Activated T-helper 2 cell treated with anti-CD3 and anti-CD28 coated beads, Interferon-gamma antibody, Interleukin-2, Interleukin-4, amounts not matched to agents 10 μg/mL and 5 μg/mL and 100 μg/mL, durations not matched to agents 14 hours and 24 hours and 36 hours (primary cell): ENCODE measurements at regions not wholly inside any gene's neighbourhood (a gene's known extent, or its start where the extent isn't known, plus 50 kb on each side); places are given as distances from the start of the nearest gene placed in this dataset.
"Not testable (repeated sequence)": the region's sequence is repeated elsewhere in the genome, so short reads cannot be mapped to it uniquely, and the experiment has no call there.

Experiments
- DNase-seq: peaks from one replicate; pipeline ENCODE4 v3.0.0; 2021; ENCODE audit warnings: low spot score
- H3K27ac Mint-ChIP-seq: one replicate; pipeline ENCODE4 v1.8.0; 2021; ENCODE audit warnings: mixed read lengths
- H3K27me3 Mint-ChIP-seq: one replicate; pipeline ENCODE4 v1.8.0; 2021; ENCODE audit warnings: low read depth, mixed read lengths
- H3K36me3 Mint-ChIP-seq: one replicate; pipeline ENCODE4 v1.8.0; 2021; ENCODE audit warnings: low read depth, mixed read lengths
- H3K4me1 Mint-ChIP-seq: one replicate; pipeline ENCODE4 v1.8.0; 2021; ENCODE audit warnings: low read depth, mixed read lengths
- H3K4me3 Mint-ChIP-seq: one replicate; pipeline ENCODE4 v1.8.0; 2021; ENCODE audit warnings: low read depth, mild to moderate bottlenecking, moderate library complexity, mixed read lengths
- H3K9me3 Mint-ChIP-seq: one replicate; pipeline ENCODE4 v1.8.0; 2021; ENCODE audit warnings: mixed read lengths
- intact Hi-C: fragments of 100-400 bp; cut with micrococcal nuclease; formaldehyde crosslinking; loops from one replicate; pipeline ENCODE4 v1.15.1; 2023

- H3K4me3 Mint-ChIP-seq = no peak overlapping the region
- intact Hi-C loops = no loop called here
- H3K27me3 Mint-ChIP-seq = no peaks in the 10 kb centered on the region
- no peaks in the 10 kb centered on the region for H3K9me3 Mint-ChIP-seq
- no peak for DNase-seq
- no peak overlapping the region for H3K27ac Mint-ChIP-seq
- no peaks in the 10 kb centered on the region for H3K4me1 Mint-ChIP-seq
- H3K36me3 Mint-ChIP-seq = no peaks in the 10 kb centered on the region
Observed at GRCh38 chr4:163679189-163679588, 184.7 kb downstream of the TMA16 start.

DNA sequence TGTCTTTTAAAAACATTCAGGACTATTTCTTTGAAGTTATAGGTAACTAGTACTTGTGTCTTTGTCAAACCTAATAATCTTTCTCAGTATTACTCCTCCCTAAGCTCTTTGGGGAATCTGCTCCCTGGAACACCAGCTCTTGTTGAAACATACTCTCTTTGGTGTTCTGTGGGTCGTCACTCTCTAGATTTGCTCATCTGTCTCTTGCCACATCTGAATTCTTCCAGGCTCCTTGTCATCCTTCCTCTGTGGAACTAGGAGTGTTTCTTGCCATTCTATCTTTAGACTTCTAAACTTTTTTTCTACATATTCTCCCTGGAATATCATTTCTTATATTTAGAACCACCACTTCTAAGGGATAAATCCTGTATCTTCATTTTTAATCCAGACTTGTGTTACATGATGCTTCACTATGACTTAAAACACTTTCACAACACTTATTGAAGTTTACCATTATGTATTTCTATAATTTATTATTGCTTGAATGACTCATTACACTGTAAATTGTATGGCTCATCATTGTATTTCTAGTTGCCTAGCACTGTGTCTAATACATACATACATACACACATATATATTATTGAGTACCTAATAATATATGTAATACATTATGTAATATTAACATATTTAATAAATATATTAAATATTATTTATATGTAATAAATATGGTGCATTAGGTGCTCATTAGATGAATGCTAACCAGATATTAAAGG, 186.1 kb downstream of the TMA16 start:
- intact Hi-C loops = loop anchor here (1.0 kb wide), 3 partner anchors 125 to 196 kb away; no protein-coding TSS in a partner anchor
- no peaks in the 10 kb centered on the region for H3K27me3 Mint-ChIP-seq
- H3K36me3 Mint-ChIP-seq = no peaks in the 10 kb centered on the region
- H3K9me3 Mint-ChIP-seq = no peaks in the 10 kb centered on the region
- H3K27ac Mint-ChIP-seq = no peak overlapping the region
- DNase-seq = no peak
- H3K4me3 Mint-ChIP-seq = no peak overlapping the region
- no peaks in the 10 kb centered on the region for H3K4me1 Mint-ChIP-seq

DNA sequence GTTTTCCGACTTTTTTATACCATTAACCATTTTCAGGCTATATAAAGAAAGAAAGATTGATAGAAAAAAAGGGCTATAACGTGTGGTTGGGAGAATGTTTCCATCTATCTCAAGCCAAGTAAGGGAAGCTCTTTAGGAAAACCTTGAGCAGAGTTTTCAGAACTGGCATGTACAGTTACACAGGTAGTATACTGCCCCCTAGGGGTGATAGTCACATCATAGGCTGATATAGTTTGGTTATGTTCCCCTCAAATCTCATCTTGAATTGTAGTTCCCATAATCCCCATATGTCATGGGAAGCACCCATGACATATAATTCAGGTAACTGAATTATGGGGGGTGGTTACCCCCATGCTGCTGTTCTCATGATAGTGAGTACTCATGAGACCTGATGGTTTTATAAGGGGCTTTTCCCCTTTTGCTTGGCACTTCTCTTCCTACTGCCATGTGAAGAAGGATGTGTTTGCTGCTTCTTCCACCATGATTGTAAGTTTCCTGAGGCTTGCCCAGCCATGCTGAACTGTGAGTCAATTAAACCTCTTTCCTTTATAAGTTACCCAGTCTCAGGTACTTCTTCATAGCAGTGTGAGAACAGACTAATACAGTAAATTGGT, 186.8 kb downstream of the TMA16 start:
- no peaks in the 10 kb centered on the region for H3K36me3 Mint-ChIP-seq
- no peak for DNase-seq
- H3K4me1 Mint-ChIP-seq = no peaks in the 10 kb centered on the region
- intact Hi-C loops = loop anchor here (1.0 kb wide), 3 partner anchors 126 to 197 kb away; no protein-coding TSS in a partner anchor
- H3K9me3 Mint-ChIP-seq = no peaks in the 10 kb centered on the region
- H3K27ac Mint-ChIP-seq = no peak overlapping the region
- no peaks in the 10 kb centered on the region for H3K27me3 Mint-ChIP-seq
- H3K4me3 Mint-ChIP-seq = no peak overlapping the region

- no peaks in the 10 kb centered on the region for H3K4me1 Mint-ChIP-seq
Observed at GRCh38 chr4:163688856-163689255, 194.4 kb downstream of the TMA16 start.

DNA sequence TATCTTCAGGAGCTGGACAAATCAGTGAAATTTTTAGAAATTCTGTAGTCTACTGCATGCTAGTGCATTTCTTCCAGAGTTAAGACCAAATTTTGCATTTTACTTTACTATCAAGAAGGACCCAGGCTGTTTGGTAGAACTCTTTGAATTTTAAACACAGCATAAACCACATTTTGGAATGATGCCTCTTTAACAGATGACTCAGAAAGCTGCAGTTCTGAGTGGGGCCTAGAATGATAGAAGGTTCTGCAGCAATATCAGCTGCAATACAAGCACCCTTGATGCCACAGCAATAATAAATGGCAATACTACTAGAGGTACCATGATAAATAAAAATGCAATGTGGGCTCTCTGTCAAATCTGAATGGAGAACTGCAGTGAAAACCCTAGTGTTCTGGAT, 198.7 kb downstream of the TMA16 start:
- intact Hi-C loops = no loop called here
- Mint-ChIP-seq H3K36me3 (no peaks in the 10 kb centered on the region), H3K27ac (no peak overlapping the region), H3K9me3 (no peaks in the 10 kb centered on the region), H3K4me3 (no peak overlapping the region), H3K27me3 (no peaks in the 10 kb centered on the region), H3K4me1 (no peaks in the 10 kb centered on the region)
- DNase-seq = no peak

More at GRCh38 chr4:163688856-163689255, 194.4 kb downstream of the TMA16 start:
- intact Hi-C loops = no loop called here
- Mint-ChIP-seq H3K9me3 (no peaks in the 10 kb centered on the region), H3K27ac (no peak overlapping the region), H3K27me3 (no peaks in the 10 kb centered on the region), H3K36me3 (no peaks in the 10 kb centered on the region), H3K4me3 (no peak overlapping the region)
- no peak for DNase-seq

GRCh38 chr4:163693776-163694175, 199.3 kb downstream of the TMA16 start:
- Mint-ChIP-seq H3K36me3 (no peaks in the 10 kb centered on the region), H3K27ac (no peak overlapping the region), H3K9me3 (no peaks in the 10 kb centered on the region), H3K4me1 (no peaks in the 10 kb centered on the region), H3K27me3 (no peaks in the 10 kb centered on the region), H3K4me3 (no peak overlapping the region)
- DNase-seq = no peak
- intact Hi-C loops = no loop called here

GRCh38 chr4:163694385-163694784, 199.9 kb downstream of the TMA16 start:
- DNase-seq = no peak
- intact Hi-C loops = no loop called here
- Mint-ChIP-seq H3K27me3 (no peaks in the 10 kb centered on the region), H3K4me1 (no peaks in the 10 kb centered on the region), H3K36me3 (no peaks in the 10 kb centered on the region), H3K27ac (no peak overlapping the region), H3K9me3 (no peaks in the 10 kb centered on the region), H3K4me3 (no peak overlapping the region)

GRCh38 chr4:163697121-163697520, 202.6 kb downstream of the TMA16 start:
- no peaks in the 10 kb centered on the region for H3K9me3 Mint-ChIP-seq
- H3K27me3 Mint-ChIP-seq = no peaks in the 10 kb centered on the region
- no peaks in the 10 kb centered on the region for H3K4me1 Mint-ChIP-seq
- H3K27ac Mint-ChIP-seq = no peak overlapping the region
- H3K36me3 Mint-ChIP-seq = no peaks in the 10 kb centered on the region
- intact Hi-C loops = no loop called here
- DNase-seq = no peak
- H3K4me3 Mint-ChIP-seq = no peak overlapping the region

GRCh38 chr4:163700383-163700782, 205.9 kb downstream of the TMA16 start:
- H3K36me3 Mint-ChIP-seq, H3K27ac Mint-ChIP-seq, intact Hi-C loops, H3K4me3 Mint-ChIP-seq, DNase-seq, H3K9me3 Mint-ChIP-seq, H3K27me3 Mint-ChIP-seq, H3K4me1 Mint-ChIP-seq: not testable (repeated sequence)

DNA sequence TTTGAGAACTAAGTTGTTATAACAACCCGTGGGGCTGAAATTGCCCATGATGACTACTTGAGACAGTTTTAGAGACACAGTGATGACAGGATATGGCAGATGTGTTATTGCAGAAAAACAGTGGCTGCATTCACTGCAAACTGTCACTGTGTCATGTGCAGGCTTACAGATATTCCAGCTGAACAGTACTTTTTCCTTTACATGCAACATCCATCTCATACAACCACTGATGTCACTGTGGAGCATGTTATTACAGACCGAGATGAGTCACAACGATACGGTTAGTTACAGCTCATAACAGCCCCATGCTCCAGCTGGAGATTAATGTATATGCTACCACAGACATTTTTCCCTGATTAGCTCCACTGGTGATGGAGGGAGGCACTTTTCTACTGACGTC, 207.4 kb downstream of the TMA16 start:
- Mint-ChIP-seq H3K27ac (no peak overlapping the region), H3K4me1 (no peaks in the 10 kb centered on the region), H3K9me3 (no peaks in the 10 kb centered on the region), H3K4me3 (no peak overlapping the region), H3K27me3 (no peaks in the 10 kb centered on the region), H3K36me3 (no peaks in the 10 kb centered on the region)
- DNase-seq = no peak
- intact Hi-C loops = no loop called here

GRCh38 chr4:163702736-163703135, 208.2 kb downstream of the TMA16 start:
- H3K4me1 Mint-ChIP-seq = no peaks in the 10 kb centered on the region
- DNase-seq = no peak

GRCh38 chr4:163703251-163703650, 208.8 kb downstream of the TMA16 start:
- Mint-ChIP-seq H3K27me3 (no peaks in the 10 kb centered on the region), H3K27ac (no peak overlapping the region), H3K4me3 (no peak overlapping the region), H3K36me3 (no peaks in the 10 kb centered on the region), H3K9me3 (no peaks in the 10 kb centered on the region), H3K4me1 (no peaks in the 10 kb centered on the region)
- intact Hi-C loops = no loop called here
- no peak for DNase-seq

More at GRCh38 chr4:163702736-163703135, 208.2 kb downstream of the TMA16 start:
- intact Hi-C loops = no loop called here
- Mint-ChIP-seq H3K36me3 (no peaks in the 10 kb centered on the region), H3K27ac (no peak overlapping the region), H3K9me3 (no peaks in the 10 kb centered on the region), H3K27me3 (no peaks in the 10 kb centered on the region), H3K4me3 (no peak overlapping the region)

DNA sequence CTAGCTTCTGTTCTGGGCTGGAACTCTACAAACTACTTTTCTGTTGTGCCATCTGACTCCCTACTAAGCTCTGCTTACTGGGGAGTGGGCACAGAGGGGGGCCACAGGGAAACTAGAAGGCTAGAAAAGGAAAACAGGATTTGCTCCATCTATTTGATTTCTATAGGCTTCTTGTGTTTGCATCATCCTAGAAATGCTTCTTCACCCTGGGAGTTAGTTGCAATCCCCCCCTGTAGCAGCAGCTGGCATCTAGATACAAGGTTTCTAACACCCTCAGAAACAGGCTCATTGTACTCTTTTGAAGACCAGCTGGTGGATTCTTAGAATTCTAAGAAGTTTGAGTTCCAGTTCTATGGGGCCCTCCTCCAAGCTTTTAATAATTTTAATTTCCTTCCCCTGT, 213.4 kb downstream of the TMA16 start:
- no peak for DNase-seq
- Mint-ChIP-seq H3K36me3 (no peaks in the 10 kb centered on the region), H3K27ac (no peak overlapping the region), H3K9me3 (no peaks in the 10 kb centered on the region), H3K4me3 (no peak overlapping the region), H3K27me3 (no peaks in the 10 kb centered on the region), H3K4me1 (no peaks in the 10 kb centered on the region)
- intact Hi-C loops = no loop called here
